NCI-H2227 (cell line): ENCODE measurements at regions not wholly inside any gene's neighbourhood (a gene's known extent, or its start where the extent isn't known, plus 50 kb on each side); places are given as distances from the start of the nearest gene placed in this dataset.
"Not testable (repeated sequence)": the region's sequence is repeated elsewhere in the genome, so short reads cannot be mapped to it uniquely, and the experiment has no call there.

ENCODE experiments used
- DNase-seq: peaks from one replicate; lab custom pipeline; 2025; ENCODE audit not compliant: unreplicated experiment; lab: John Stamatoyannopoulos, UW

GRCh38 chr15:45866616-45867015 lies 231.8 kb downstream of the SQOR start:
- DNase-seq: no peak

- no peak for DNase-seq
These were observed 232.5 kb downstream of the SQOR start for GRCh38 chr15:45867281-45867680.

GRCh38 chr15:45868109-45868691 lies 233.4 kb downstream of the SQOR start:
- no peak for DNase-seq

GRCh38 chr15:45869034-45869668 lies 234.3 kb downstream of the SQOR start:
- no peak for DNase-seq

- no peak for DNase-seq
These were observed 236.5 kb downstream of the SQOR start for GRCh38 chr15:45871121-45871855.

GRCh38 chr15:45873781-45874180 lies 239.0 kb downstream of the SQOR start:
- DNase-seq: no peak

- not testable (repeated sequence) for DNase-seq
These were observed 239.7 kb downstream of the SQOR start for GRCh38 chr15:45874566-45874965.

GRCh38 chr15:45884289-45884688 lies 249.5 kb downstream of the SQOR start:
- DNase-seq: no peak

GRCh38 chr15:45884755-45885445 lies 250.1 kb downstream of the SQOR start:
- DNase-seq: no peak

GRCh38 chr15:45885801-45886200 lies 251.0 kb downstream of the SQOR start:
- no peak for DNase-seq

GRCh38 chr15:45891766-45892165 lies 256.9 kb downstream of the SQOR start:
- DNase-seq: no peak

GRCh38 chr15:45892182-45892581 lies 257.4 kb downstream of the SQOR start:
- no peak for DNase-seq

- DNase-seq: no peak
These were observed 268.5 kb downstream of the SQOR start for GRCh38 chr15:45903283-45903682.

- no peak for DNase-seq
These were observed 269.2 kb downstream of the SQOR start for GRCh38 chr15:45904019-45904418.

GRCh38 chr15:45906230-45906629 lies 271.4 kb downstream of the SQOR start:
- no peak for DNase-seq

- no peak for DNase-seq
These were observed 275.8 kb downstream of the SQOR start for GRCh38 chr15:45910671-45911070.

- DNase-seq: no peak
These were observed 278.6 kb downstream of the SQOR start for GRCh38 chr15:45913451-45913850.

- DNase-seq: no peak
These were observed 279.6 kb downstream of the SQOR start for GRCh38 chr15:45914425-45914824.

GRCh38 chr15:45918839-45919238 lies 284.0 kb downstream of the SQOR start:
- no peak for DNase-seq

- DNase-seq: no peak
These were observed 285.0 kb downstream of the SQOR start for GRCh38 chr15:45919806-45920205.

GRCh38 chr15:45921376-45921775 lies 286.5 kb downstream of the SQOR start:
- no peak for DNase-seq

- DNase-seq: no peak
These were observed 287.1 kb downstream of the SQOR start for GRCh38 chr15:45921978-45922377.
